ENCODE measurements at regions not wholly inside any gene's neighbourhood (a gene's known extent, or its start where the extent isn't known, plus 50 kb on each side); places are given as distances from the start of the nearest gene placed in this dataset.

DNA sequence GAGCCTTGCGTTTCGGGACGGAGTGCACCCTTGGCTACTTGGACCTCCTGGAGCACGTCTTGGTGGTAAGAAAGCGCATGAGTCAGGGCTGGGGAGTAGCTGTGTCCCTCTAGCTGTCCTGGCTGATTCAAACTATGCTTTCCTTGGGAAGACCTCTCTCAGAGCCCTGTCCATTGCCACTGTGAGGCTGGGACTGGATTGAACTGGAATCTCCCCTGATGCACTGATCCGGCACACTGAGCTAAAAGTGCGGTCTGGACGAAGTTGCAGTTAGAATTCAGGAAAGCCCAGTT is 232.6 kb upstream of the TPM1 start:
- TF ChIP-seq, protein P1, sequence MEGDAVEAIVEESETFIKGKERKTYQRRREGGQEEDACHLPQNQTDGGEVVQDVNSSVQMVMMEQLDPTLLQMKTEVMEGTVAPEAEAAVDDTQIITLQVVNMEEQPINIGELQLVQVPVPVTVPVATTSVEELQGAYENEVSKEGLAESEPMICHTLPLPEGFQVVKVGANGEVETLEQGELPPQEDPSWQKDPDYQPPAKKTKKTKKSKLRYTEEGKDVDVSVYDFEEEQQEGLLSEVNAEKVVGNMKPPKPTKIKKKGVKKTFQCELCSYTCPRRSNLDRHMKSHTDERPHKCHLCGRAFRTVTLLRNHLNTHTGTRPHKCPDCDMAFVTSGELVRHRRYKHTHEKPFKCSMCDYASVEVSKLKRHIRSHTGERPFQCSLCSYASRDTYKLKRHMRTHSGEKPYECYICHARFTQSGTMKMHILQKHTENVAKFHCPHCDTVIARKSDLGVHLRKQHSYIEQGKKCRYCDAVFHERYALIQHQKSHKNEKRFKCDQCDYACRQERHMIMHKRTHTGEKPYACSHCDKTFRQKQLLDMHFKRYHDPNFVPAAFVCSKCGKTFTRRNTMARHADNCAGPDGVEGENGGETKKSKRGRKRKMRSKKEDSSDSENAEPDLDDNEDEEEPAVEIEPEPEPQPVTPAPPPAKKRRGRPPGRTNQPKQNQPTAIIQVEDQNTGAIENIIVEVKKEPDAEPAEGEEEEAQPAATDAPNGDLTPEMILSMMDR (conservative IDR thresholded peaks at IDR 0.05; ENCODE audit: control insufficient read depth, insufficient read depth, low read depth, low read length), result no peak
- no peak for DNase-seq (ENCODE audit: low read depth)

DNA sequence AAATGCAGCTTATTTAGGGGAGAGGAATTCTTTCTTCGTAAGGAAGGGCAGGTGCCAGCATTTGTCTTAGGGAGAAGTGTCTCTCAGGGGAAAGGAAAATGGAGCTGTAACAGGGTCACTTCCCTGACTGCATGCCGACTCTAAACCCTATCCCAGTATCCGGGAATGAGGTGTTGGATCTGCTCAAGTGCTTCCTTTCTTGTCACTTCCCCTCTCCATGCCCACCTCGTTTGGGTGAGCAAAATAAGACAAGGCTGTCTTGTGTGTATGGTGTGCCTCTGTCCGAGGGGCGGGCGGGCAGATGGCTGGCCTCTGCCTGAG is 230.1 kb upstream of the TPM1 start:
- DNase-seq (ENCODE audit: low read depth), result no peak
- TF ChIP-seq, protein P1 (conservative IDR thresholded peaks at IDR 0.05; ENCODE audit: control insufficient read depth, insufficient read depth, low read depth, low read length), result no peak
- H3K4me3 ChIP-seq (ENCODE audit: control insufficient read depth, low read depth, low read length), result no peak overlapping the region

More for the DNA sequence above, 232.6 kb upstream of the TPM1 start:
- no peak overlapping the region for H3K4me3 ChIP-seq (ENCODE audit: control insufficient read depth, low read depth, low read length)

DNA sequence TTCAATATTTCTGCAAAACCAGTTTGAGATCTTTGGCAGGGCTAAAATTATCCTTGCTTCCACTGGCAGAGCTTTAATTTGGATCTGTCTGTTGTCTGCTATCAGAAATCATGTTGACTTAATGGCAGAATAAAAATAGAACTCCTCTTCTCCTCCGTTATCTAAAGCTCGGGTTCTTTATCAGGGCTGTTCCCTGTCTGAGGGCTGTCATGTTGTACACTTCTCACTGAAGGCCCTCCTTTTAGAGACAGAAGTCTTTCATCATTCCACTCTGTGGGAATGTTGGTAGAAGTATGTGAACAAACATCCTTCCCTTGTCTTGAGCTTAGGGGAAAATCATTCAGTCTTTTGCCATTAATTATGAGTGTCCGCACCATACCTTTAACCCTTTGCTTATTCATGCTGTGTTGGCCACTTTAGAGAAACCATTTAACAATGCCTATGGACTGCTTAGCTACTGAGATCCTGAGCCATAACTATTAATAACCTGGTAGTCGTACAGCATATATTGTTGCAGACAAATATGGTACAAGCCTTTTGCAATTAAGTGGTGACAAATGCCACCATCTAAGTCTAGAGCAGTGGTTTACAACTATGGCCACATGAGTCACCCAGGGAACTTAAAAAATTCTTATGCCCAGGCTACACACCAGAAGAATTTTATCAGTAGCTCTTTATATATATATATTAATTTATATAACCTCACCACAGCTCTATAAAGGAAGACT is 226.0 kb upstream of the TPM1 start:
- DNase-seq (ENCODE audit: low read depth), result no peak

DNA sequence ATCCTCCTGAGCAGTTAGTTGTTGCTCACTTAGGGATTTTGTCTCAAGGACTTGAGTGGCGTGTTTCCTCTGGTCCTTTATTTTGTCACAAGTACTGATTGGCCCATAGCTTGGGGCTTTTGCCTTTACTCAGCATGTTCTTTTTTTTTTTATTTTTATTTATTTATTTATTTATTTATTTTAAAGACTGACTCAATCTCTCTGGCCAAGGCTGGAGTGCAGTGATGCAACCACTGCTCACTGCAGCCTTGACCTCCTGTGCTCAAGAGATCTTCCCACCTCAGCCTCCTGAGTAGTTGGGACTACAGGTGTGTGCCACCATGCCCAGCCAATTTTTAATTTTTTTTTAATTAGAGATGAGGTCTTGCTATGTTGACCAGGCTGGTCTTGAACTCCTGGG is 223.9 kb upstream of the TPM1 start:
- TF ChIP-seq, protein P1 (conservative IDR thresholded peaks at IDR 0.05; ENCODE audit: control insufficient read depth, insufficient read depth, low read depth, low read length), result no peak
- DNase-seq (ENCODE audit: low read depth), result peak; percentile 54
- no peak overlapping the region for H3K4me3 ChIP-seq (ENCODE audit: control insufficient read depth, low read depth, low read length)

More for the DNA sequence above, 226.0 kb upstream of the TPM1 start:
- H3K4me3 ChIP-seq (ENCODE audit: control insufficient read depth, low read depth, low read length), result no peak overlapping the region
- TF ChIP-seq, protein P1 (conservative IDR thresholded peaks at IDR 0.05; ENCODE audit: control insufficient read depth, insufficient read depth, low read depth, low read length), result no peak

DNA sequence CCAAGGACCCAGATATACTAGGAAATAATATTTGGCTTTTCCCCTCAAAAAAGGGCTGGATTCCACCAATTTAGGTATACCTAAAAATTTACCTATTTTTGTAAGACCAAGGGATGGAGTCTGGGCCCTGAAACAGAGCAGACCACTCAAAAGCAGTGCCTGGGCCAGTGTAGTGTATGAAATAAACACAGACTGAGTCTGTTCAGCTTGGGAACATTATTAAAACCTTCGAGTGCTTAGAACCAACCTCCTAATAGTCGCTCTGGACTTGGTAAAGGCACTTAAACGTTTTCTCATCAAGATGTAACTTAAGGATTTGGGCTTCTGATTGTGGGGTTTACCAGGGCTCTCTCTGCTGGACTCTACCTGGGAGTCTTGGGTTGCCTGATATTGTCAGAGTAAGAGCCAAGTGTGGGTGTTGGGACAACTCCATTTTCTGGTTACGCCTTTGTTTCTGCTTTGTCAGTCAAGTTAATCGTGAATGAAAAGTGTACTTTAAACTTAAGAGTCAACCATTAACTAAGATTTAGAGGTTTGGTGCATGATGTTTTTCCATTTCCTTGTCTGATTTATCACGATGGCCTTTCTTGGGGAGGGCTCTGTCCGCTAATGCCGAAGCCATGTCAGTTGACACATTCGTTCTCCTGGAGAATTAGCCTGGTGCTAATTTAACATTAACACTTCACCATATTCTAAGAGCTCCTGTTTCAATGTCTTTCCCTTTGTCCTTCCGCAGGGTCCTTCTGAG is 221.0 kb upstream of the TPM1 start:
- H3K4me3 ChIP-seq (ENCODE audit: control insufficient read depth, low read depth, low read length), result no peak overlapping the region
- DNase-seq (ENCODE audit: low read depth), result no peak
- TF ChIP-seq, protein P1 (conservative IDR thresholded peaks at IDR 0.05; ENCODE audit: control insufficient read depth, insufficient read depth, low read depth, low read length), result no peak

DNA sequence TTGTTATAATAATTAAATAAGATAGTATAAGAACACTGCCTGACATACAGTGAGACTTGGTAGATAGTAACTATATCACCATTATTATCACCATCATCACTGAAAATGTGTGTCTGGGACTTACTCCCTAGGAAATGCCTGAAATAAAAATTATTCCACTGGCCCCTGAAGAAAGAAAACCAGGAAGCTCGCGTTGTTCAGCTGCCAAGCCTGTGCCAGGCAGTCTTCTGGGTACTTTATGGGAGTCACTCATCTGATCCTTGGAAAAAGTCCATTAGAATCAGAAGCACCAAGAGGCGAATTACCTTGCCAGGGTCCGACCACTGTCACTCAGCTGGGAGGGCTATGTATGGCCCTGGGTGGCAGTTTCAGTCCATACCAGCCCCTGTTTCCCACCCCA is 220.3 kb upstream of the TPM1 start:
- no peak overlapping the region for H3K4me3 ChIP-seq (ENCODE audit: control insufficient read depth, low read depth, low read length)
- DNase-seq (ENCODE audit: low read depth), result no peak
- TF ChIP-seq, protein P1 (conservative IDR thresholded peaks at IDR 0.05; ENCODE audit: control insufficient read depth, insufficient read depth, low read depth, low read length), result no peak
